HFF-Myc (cell line): ENCODE measurements at regions not wholly inside any gene's neighbourhood (a gene's known extent, or its start where the extent isn't known, plus 50 kb on each side); places are given as distances from the start of the nearest gene placed in this dataset.

ENCODE experiments used
- DNase-seq: peaks from one replicate; pipeline ENCODE4 v3.0.0-alpha.2; 2011; ENCODE audit warnings: low read depth; ENCODE audit errors: extremely low read depth
- H3K4me3 ChIP-seq: replicated peaks from 2 replicates; pipeline ENCODE4 v1.5.1; 2011; ENCODE audit warnings: low read depth, mild to moderate bottlenecking, control low read depth, low read length
- CTCF ChIP-seq: IDR thresholded peaks from 2 replicates; pipeline ENCODE4 v1.5.1; 2012; ENCODE audit warnings: mild to moderate bottlenecking, low read depth, low read length, control low read depth; ENCODE audit errors: missing control alignments

GRCh38 chr5:152135827-152136226 is 211.2 kb upstream of the GLRA1 start:
- no peak for TF ChIP-seq CTCF
- no peak for DNase-seq
- H3K4me3 ChIP-seq: no peak overlapping the region

- H3K4me3 ChIP-seq: no peak overlapping the region
- no peak for DNase-seq
- no peak for TF ChIP-seq CTCF
Measured at GRCh38 chr5:152125661-152126205, 201.1 kb upstream of the GLRA1 start.

GRCh38 chr5:152124409-152125041 is 199.9 kb upstream of the GLRA1 start:
- TF ChIP-seq CTCF: no peak
- no peak overlapping the region for H3K4me3 ChIP-seq
- DNase-seq: no peak

GRCh38 chr5:152118676-152119470 is 194.2 kb upstream of the GLRA1 start:
- TF ChIP-seq CTCF: no peak
- H3K4me3 ChIP-seq: no peak overlapping the region
- no peak for DNase-seq

- TF ChIP-seq CTCF: no peak
- no peak for DNase-seq
- no peak overlapping the region for H3K4me3 ChIP-seq
Measured at GRCh38 chr5:152116934-152117333, 192.3 kb upstream of the GLRA1 start.

GRCh38 chr5:152113401-152113800 is 188.8 kb upstream of the GLRA1 start:
- no peak overlapping the region for H3K4me3 ChIP-seq
- TF ChIP-seq CTCF: no peak
- no peak for DNase-seq
